Osteoblast (primary cell): ENCODE measurements at regions not wholly inside any gene's neighbourhood (a gene's known extent, or its start where the extent isn't known, plus 50 kb on each side); places are given as distances from the start of the nearest gene placed in this dataset.

ENCODE experiments used
- DNase-seq: peaks from one replicate; pipeline ENCODE4 v3.0.0; 2011; ENCODE audit warnings: low spot score, mixed read lengths; ENCODE audit not compliant: insufficient read length; ENCODE audit errors: missing footprints
- H2AFZ ChIP-seq: 2 replicates; pipeline ENCODE4 v1.6.0; 2011; ENCODE audit warnings: mild to moderate bottlenecking, low read length
- H3K27ac ChIP-seq: 2 replicates; pipeline ENCODE4 v1.5.1; 2011; ENCODE audit warnings: mild to moderate bottlenecking, low read depth, low read length, moderate library complexity
- H3K27me3 ChIP-seq: 2 replicates; pipeline ENCODE4 v1.6.0; 2012; ENCODE audit warnings: mild to moderate bottlenecking, control low read depth, inconsistent platforms, low read length, moderate library complexity; ENCODE audit not compliant: insufficient read depth
- H3K36me3 ChIP-seq: 2 replicates; pipeline ENCODE4 v1.5.1; 2011; ENCODE audit warnings: mild to moderate bottlenecking, low read length, control low read depth, moderate library complexity; ENCODE audit not compliant: insufficient read depth
- H3K4me1 ChIP-seq: 2 replicates; pipeline ENCODE4 v1.5.1; 2011; ENCODE audit warnings: mild to moderate bottlenecking, low read length, control low read depth, moderate library complexity; ENCODE audit not compliant: insufficient read depth
- H3K4me2 ChIP-seq: 2 replicates; pipeline ENCODE4 v1.6.0; 2011; ENCODE audit warnings: mild to moderate bottlenecking, low read length; ENCODE audit not compliant: insufficient read depth
- H3K4me3 ChIP-seq: fragments of 200-600 bp; sonication (generic); 3 replicates; pipeline ENCODE4 v1.5.1; 2012; ENCODE audit warnings: mild to moderate bottlenecking, low read length, inconsistent platforms; ENCODE audit not compliant: insufficient read depth
- H3K79me2 ChIP-seq: 2 replicates; pipeline ENCODE4 v1.6.0; 2012; ENCODE audit warnings: mild to moderate bottlenecking, low read length, control low read depth, inconsistent platforms; ENCODE audit not compliant: insufficient read depth
- H3K9me3 ChIP-seq: 2 replicates; pipeline ENCODE4 v1.5.1; 2011; ENCODE audit warnings: low read depth, low read length, control low read depth
- H4K20me1 ChIP-seq: 2 replicates; pipeline ENCODE4 v1.6.0; 2012; ENCODE audit warnings: mild to moderate bottlenecking, low read length, control low read depth; ENCODE audit not compliant: insufficient read depth
- TF ChIP-seq, protein P1 (sequence below): IDR thresholded peaks from 2 replicates; pipeline ENCODE4 v1.5.1; 2011; ENCODE audit warnings: mild to moderate bottlenecking, low read depth, low read length, moderate library complexity; ENCODE audit errors: extremely low read depth

DNA sequence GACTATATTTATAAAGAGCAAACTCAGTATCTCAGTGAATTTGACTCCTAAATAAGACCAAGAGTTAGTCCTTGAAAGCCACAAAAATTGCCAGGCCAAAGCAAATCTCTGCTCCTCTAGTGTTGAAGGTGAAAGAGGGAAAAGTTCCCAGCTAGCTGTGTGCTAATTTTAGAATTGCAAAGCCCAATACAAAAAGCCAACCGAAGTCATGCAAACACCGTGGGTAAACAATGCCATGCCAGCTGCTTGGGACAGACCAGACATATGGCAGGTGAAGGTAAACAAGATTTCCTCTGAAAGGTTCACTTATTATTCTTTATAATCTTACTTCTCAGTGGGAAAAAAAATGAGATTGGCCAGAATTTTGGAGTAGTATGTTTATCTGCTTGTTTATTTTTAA is 80.5 kb upstream of the LNX1 start:
- Histone ChIP-seq H3K27ac (no peak overlapping the region), H4K20me1 (no peaks in the 10 kb centered on the region), H3K9me3 (no peaks in the 10 kb centered on the region), H3K27me3 (no peaks in the 10 kb centered on the region), H3K4me2 (no peak overlapping the region), H3K4me1 (peaks cover 7% of the 10 kb centered on the region), H2AFZ (no peak overlapping the region), H3K79me2 (no peaks in the 10 kb centered on the region), H3K4me3 (no peak overlapping the region), H3K36me3 (no peaks in the 10 kb centered on the region)
- TF ChIP-seq, protein P1, sequence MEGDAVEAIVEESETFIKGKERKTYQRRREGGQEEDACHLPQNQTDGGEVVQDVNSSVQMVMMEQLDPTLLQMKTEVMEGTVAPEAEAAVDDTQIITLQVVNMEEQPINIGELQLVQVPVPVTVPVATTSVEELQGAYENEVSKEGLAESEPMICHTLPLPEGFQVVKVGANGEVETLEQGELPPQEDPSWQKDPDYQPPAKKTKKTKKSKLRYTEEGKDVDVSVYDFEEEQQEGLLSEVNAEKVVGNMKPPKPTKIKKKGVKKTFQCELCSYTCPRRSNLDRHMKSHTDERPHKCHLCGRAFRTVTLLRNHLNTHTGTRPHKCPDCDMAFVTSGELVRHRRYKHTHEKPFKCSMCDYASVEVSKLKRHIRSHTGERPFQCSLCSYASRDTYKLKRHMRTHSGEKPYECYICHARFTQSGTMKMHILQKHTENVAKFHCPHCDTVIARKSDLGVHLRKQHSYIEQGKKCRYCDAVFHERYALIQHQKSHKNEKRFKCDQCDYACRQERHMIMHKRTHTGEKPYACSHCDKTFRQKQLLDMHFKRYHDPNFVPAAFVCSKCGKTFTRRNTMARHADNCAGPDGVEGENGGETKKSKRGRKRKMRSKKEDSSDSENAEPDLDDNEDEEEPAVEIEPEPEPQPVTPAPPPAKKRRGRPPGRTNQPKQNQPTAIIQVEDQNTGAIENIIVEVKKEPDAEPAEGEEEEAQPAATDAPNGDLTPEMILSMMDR: no peak
- DNase-seq: no peak

DNA sequence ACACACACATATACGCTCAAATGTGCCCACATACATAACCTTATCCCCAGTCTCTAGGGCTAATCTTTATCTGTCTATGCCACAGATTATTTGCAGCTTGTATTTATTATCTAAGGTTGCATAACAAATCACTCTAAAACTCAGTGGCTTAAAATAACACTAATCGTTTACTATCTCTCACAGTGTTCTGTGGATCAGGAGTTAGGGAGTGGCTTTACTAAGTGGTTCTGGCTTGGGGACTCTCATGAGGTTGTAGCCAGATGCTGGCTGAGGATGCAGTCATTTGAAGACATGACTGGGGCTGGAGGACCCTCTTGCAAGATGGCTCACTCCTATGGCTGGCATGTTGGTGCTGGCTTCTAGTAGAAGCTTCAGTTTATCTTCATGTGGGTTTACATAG is 68.5 kb upstream of the LNX1 start:
- H2AFZ ChIP-seq: no peak overlapping the region
- no peak for DNase-seq
- H3K4me3 ChIP-seq: no peak overlapping the region
- H3K27ac ChIP-seq: no peak overlapping the region
- H3K79me2 ChIP-seq: no peaks in the 10 kb centered on the region
- H4K20me1 ChIP-seq: no peaks in the 10 kb centered on the region
- TF ChIP-seq, protein P1: no peak
- H3K27me3 ChIP-seq: no peaks in the 10 kb centered on the region
- H3K9me3 ChIP-seq: no peaks in the 10 kb centered on the region
- H3K36me3 ChIP-seq: no peaks in the 10 kb centered on the region
- no peak overlapping the region for H3K4me2 ChIP-seq
- H3K4me1 ChIP-seq: peaks cover 8% of the 10 kb centered on the region

DNA sequence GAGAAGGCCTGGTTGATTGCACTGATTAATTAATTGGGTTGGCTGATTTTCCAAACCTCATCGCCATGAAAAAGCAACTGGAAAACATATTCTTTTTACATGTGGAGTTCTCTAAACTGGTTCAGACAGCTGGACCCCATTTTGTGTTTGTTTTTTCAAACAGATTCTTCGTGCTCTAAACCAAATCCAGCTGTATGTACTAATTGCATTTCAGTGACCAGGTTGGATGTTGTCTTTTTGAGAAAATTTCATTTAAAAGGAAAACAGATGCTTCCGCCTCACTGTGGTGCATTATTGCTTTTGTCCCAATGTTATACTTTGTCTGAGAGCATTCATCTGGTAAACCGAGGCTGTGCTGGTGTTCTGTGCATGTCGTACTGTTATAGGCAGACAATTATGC is 67.8 kb upstream of the LNX1 start:
- TF ChIP-seq, protein P1: no peak
- Histone ChIP-seq H2AFZ (no peak overlapping the region), H3K4me3 (no peak overlapping the region)

DNA sequence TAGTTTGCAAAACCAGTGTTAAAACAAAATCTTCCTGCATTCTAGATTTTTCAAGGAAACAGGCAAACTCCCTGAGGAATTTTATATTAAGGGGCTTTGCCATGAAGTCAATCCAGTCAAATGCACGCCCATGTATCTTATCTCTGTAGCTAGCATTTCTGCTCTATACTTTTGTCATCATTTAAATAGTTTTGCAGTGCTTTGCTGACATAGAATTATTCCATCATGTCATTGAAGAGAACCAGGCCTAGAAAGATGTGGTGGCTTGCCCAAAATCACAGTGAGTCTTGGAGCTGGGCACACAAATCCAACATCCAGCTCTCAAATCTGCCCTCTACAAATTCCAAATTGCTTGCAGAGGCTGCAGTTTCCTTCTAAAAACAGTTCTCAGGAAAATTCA is 66.7 kb upstream of the LNX1 start:
- Histone ChIP-seq H3K27me3 (no peaks in the 10 kb centered on the region), H3K36me3 (no peaks in the 10 kb centered on the region), H3K4me1 (peaks cover 15% of the 10 kb centered on the region), H3K9me3 (no peaks in the 10 kb centered on the region), H3K4me2 (no peak overlapping the region), H2AFZ (no peak overlapping the region), H3K27ac (no peak overlapping the region), H3K79me2 (no peaks in the 10 kb centered on the region), H4K20me1 (no peaks in the 10 kb centered on the region), H3K4me3 (no peak overlapping the region)
- DNase-seq: no peak
- TF ChIP-seq, protein P1: no peak

More for the DNA sequence above, 67.8 kb upstream of the LNX1 start:
- Histone ChIP-seq H3K4me1 (peaks cover 14% of the 10 kb centered on the region), H3K9me3 (no peaks in the 10 kb centered on the region), H3K36me3 (no peaks in the 10 kb centered on the region), H3K79me2 (no peaks in the 10 kb centered on the region), H3K27me3 (no peaks in the 10 kb centered on the region), H3K4me2 (no peak overlapping the region), H4K20me1 (no peaks in the 10 kb centered on the region), H3K27ac (no peak overlapping the region)
- no peak for DNase-seq
